Mesenchymal stem cell (in vitro differentiated cells and primary cell): ENCODE measurements at regions not wholly inside any gene's neighbourhood (a gene's known extent, or its start where the extent isn't known, plus 50 kb on each side); places are given as distances from the start of the nearest gene placed in this dataset.

Experiments
- DNase-seq: peaks from one replicate; pipeline ENCODE4 v3.0.0-alpha.2; 2013
- H2AFZ ChIP-seq: one replicate; pipeline ENCODE4 v1.6.1; 2013; ENCODE audit warnings: low read depth, mild to moderate bottlenecking, control low read depth, inconsistent platforms, low read length, moderate library complexity
- H2AK5ac ChIP-seq: 2 replicates; pipeline ENCODE4 v1.6.1; 2013; ENCODE audit warnings: low read length, moderate library complexity, mild to moderate bottlenecking, inconsistent platforms; ENCODE audit not compliant: severe bottlenecking
- H2BK120ac ChIP-seq: one replicate; pipeline ENCODE4 v1.6.1; 2013; ENCODE audit warnings: low read depth, mild to moderate bottlenecking, inconsistent platforms, low read length, moderate library complexity
- H2BK12ac ChIP-seq, 2 experiments: one replicate each; pipeline ENCODE4 v1.6.1; 2013; ENCODE audit warnings: inconsistent platforms in 2 of 2, low read length in 2 of 2, mild to moderate bottlenecking in 2 of 2, moderate library complexity in 2 of 2, control low read depth in 1 of 2
- H2BK15ac ChIP-seq: one replicate; pipeline ENCODE4 v1.6.1; 2013; ENCODE audit warnings: mild to moderate bottlenecking, low read depth, inconsistent platforms; ENCODE audit not compliant: poor library complexity, severe bottlenecking
- H2BK5ac ChIP-seq: 2 replicates; pipeline ENCODE4 v1.6.1; 2013; ENCODE audit warnings: low read depth, mild to moderate bottlenecking, low read length, control low read depth, inconsistent platforms; ENCODE audit not compliant: poor library complexity, severe bottlenecking
- H3K14ac ChIP-seq, 2 experiments: one replicate each; pipeline ENCODE4 v1.6.1; 2013; ENCODE audit warnings: inconsistent platforms in 2 of 2, low read length in 2 of 2, control low read depth in 1 of 2, mild to moderate bottlenecking in 1 of 2, moderate library complexity in 1 of 2
- H3K18ac ChIP-seq, 2 experiments: one replicate each; pipeline ENCODE4 v1.6.1; 2013; ENCODE audit warnings: inconsistent platforms in 2 of 2, low read length in 2 of 2, control low read depth in 1 of 2, low read depth in 1 of 2, mild to moderate bottlenecking in 1 of 2
- H3K23ac ChIP-seq, 2 experiments: one replicate each; pipeline ENCODE4 v1.6.1; 2013; ENCODE audit warnings: inconsistent platforms in 2 of 2, low read length in 2 of 2, mild to moderate bottlenecking in 2 of 2, moderate library complexity in 2 of 2, control low read depth in 1 of 2
- H3K27ac ChIP-seq: 2 replicates; pipeline ENCODE4 v1.5.1; 2013; ENCODE audit warnings: mild to moderate bottlenecking, moderate library complexity, low read length, control low read depth, inconsistent platforms; ENCODE audit not compliant: poor library complexity, severe bottlenecking
- H3K27me3 ChIP-seq, 2 experiments: 2 replicates each; pipeline versions ENCODE4 v1.6.1 to v1.7.0; 2013; ENCODE audit warnings: low read length in 2 of 2, mild to moderate bottlenecking in 2 of 2, moderate library complexity in 2 of 2, control low read depth in 1 of 2, inconsistent platforms in 1 of 2; ENCODE audit not compliant: control insufficient read depth in 1 of 2, insufficient read depth in 1 of 2
- H3K36me3 ChIP-seq, 2 experiments: 2 replicates each; pipeline versions ENCODE4 v1.6.1 to v1.7.0; 2013; ENCODE audit warnings: low read length in 2 of 2, control low read depth in 1 of 2, inconsistent platforms in 1 of 2, low read depth in 1 of 2, mild to moderate bottlenecking in 1 of 2; ENCODE audit not compliant: insufficient read depth in 2 of 2, control insufficient read depth in 1 of 2
- H3K4ac ChIP-seq, 2 experiments: one replicate each; pipeline ENCODE4 v1.6.1; 2013; ENCODE audit warnings: inconsistent platforms in 2 of 2, low read length in 2 of 2, mild to moderate bottlenecking in 2 of 2, moderate library complexity in 2 of 2, control low read depth in 1 of 2, low read depth in 1 of 2
- H3K4me1 ChIP-seq: 2 replicates; pipeline ENCODE4 v1.6.1; 2013; ENCODE audit warnings: low read depth, low read length, control low read depth; ENCODE audit not compliant: control insufficient read depth, insufficient read depth
- H3K4me2 ChIP-seq: 2 replicates; pipeline ENCODE4 v1.6.1; 2013; ENCODE audit warnings: low read length, mild to moderate bottlenecking, inconsistent platforms; ENCODE audit not compliant: poor library complexity, severe bottlenecking
- H3K4me3 ChIP-seq, 2 experiments: 2 replicates each; pipeline versions ENCODE4 v1.5.1 to v1.7.0; 2013; ENCODE audit warnings: low read length in 2 of 2, mild to moderate bottlenecking in 2 of 2, control low read depth in 1 of 2, low read depth in 1 of 2; ENCODE audit not compliant: insufficient read depth in 1 of 2
- H3K79me1 ChIP-seq: replicated peaks from 2 replicates; pipeline ENCODE4 v1.6.1; 2013; ENCODE audit warnings: mild to moderate bottlenecking, control low read depth, low read length, inconsistent platforms; ENCODE audit not compliant: poor library complexity, severe bottlenecking
- H3K9ac ChIP-seq: 2 replicates; pipeline ENCODE4 v1.7.0; 2013; ENCODE audit warnings: mild to moderate bottlenecking, low read length, moderate library complexity
- H3K9me3 ChIP-seq: 2 replicates; pipeline ENCODE4 v1.7.0; 2013; ENCODE audit warnings: mild to moderate bottlenecking, low read length; ENCODE audit not compliant: control insufficient read depth
- H4K8ac ChIP-seq: one replicate; pipeline ENCODE4 v1.6.1; 2013; ENCODE audit warnings: inconsistent platforms, mild to moderate bottlenecking, low read length, moderate library complexity
- H4K91ac ChIP-seq: one replicate; pipeline ENCODE4 v1.6.1; 2013; ENCODE audit warnings: mild to moderate bottlenecking, low read length, inconsistent platforms
- WGBS: methylation state at CpG from one replicate; pipeline ENCODE4 v1.1.7; 2013; ENCODE audit warnings: mixed read lengths; 5-methylcytosine and 5-hydroxymethylcytosine counted together

DNA sequence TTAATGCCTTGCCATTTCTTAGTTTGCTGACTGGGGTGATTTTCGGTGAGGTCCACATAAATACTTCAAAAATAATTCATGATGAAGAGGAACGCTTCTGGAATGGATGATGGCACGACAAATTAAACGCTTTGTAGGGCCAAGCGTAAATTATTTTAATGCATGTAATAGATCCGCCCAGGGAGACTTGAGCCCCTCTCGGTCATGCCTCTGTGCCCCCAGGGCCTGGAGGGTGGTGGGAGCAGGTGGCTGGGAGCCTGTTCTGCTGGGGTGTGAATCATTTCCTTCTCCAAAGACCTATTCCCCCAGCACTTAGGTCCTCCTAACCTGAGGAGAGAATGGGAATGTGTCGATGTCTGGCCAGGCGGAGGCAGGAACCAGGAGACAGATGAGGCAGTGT, 350.6 kb downstream of the ZNF536 start:
- no peak overlapping the region for H2BK15ac ChIP-seq
- no peak overlapping the region for H2BK12ac ChIP-seq
- H3K4ac ChIP-seq, result no peak overlapping the region
- no peak overlapping the region for H3K14ac ChIP-seq
- no peak overlapping the region for H2AK5ac ChIP-seq
- no peaks in the 10 kb centered on the region for H3K9me3 ChIP-seq
- no peak overlapping the region for H2AFZ ChIP-seq
- DNase-seq, result no peak
- no peaks in the 10 kb centered on the region for H3K36me3 ChIP-seq
- no peak overlapping the region for H3K23ac ChIP-seq
- H3K79me1 ChIP-seq, result no peaks in the 10 kb centered on the region
- no peak overlapping the region for H4K8ac ChIP-seq
- no peak overlapping the region for H3K4me3 ChIP-seq
- no peak overlapping the region for H3K9ac ChIP-seq
- H3K18ac ChIP-seq, result no peak overlapping the region
- H2BK120ac ChIP-seq, result no peak overlapping the region
- no peak overlapping the region for H2BK5ac ChIP-seq
- no peak overlapping the region for H3K27ac ChIP-seq
- H3K4me2 ChIP-seq, result no peak overlapping the region
- WGBS, result 90% methylated on average over 9 of the region's 9 CpGs
- peaks cover 0 to 8% of the 10 kb centered on the region in 2 experiments for H3K27me3 ChIP-seq
- H3K4me1 ChIP-seq, result peaks cover 10% of the 10 kb centered on the region
- no peak overlapping the region for H4K91ac ChIP-seq

GRCh38 chr19:30722186-30722585, 350.0 kb downstream of the ZNF536 start:
- H2AFZ ChIP-seq, result no peak overlapping the region
- peaks cover 4 to 8% of the 10 kb centered on the region in 2 experiments for H3K27me3 ChIP-seq
- no peak overlapping the region for H2BK15ac ChIP-seq

DNA sequence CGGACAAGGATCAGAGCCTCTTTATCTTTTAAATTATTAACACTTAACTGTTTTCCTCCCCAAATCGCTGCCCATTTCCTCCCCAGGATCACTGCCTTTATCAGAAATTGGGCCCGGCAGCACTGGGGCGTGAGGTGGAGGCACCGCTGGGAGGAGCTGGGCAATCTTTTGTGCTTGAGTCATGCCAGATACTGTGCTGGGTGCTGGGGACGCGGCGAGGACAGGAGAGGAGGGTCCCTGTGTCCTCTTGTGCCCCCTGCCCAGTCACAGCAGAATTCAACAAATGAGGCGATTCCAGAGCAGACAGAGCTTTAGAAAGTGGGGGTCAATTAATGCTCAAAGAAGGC, 347.8 kb downstream of the ZNF536 start:
- Histone ChIP-seq H3K4me3 (peak overlapping the region; percentile 33 to 85), H3K9ac (peak overlapping the region; percentile 93), H2AFZ (peak overlapping the region; percentile 74), H2BK12ac (no peak overlapping the region), H3K4me1 (peaks cover 10% of the 10 kb centered on the region), H4K8ac (peak overlapping the region; percentile 59), H4K91ac (no peak overlapping the region), H3K18ac (peak overlapping the region in 1 of 2 experiments; percentile 77), H3K4ac (no peak overlapping the region), H2BK5ac (no peak overlapping the region), H3K4me2 (peak overlapping the region; percentile 65), H3K27me3 (peaks cover 6 to 8% of the 10 kb centered on the region in 2 experiments), H3K9me3 (no peaks in the 10 kb centered on the region), H2BK120ac (no peak overlapping the region), H2AK5ac (no peak overlapping the region), H2BK15ac (peak overlapping the region; percentile 89), H3K27ac (no peak overlapping the region), H3K23ac (no peak overlapping the region), H3K14ac (no peak overlapping the region), H3K79me1 (no peaks in the 10 kb centered on the region), H3K36me3 (no peaks in the 10 kb centered on the region)
- DNase-seq, result peak; percentile 4
- WGBS, result 12% methylated on average over 9 of the region's 9 CpGs

More at GRCh38 chr19:30722186-30722585, 350.0 kb downstream of the ZNF536 start:
- Histone ChIP-seq H3K4me1 (peaks cover 10% of the 10 kb centered on the region), H3K4ac (no peak overlapping the region), H3K9ac (no peak overlapping the region), H2BK5ac (no peak overlapping the region), H3K23ac (no peak overlapping the region), H3K4me3 (no peak overlapping the region), H3K14ac (no peak overlapping the region), H2AK5ac (no peak overlapping the region), H4K8ac (no peak overlapping the region), H3K36me3 (no peaks in the 10 kb centered on the region), H3K18ac (no peak overlapping the region), H3K27ac (no peak overlapping the region), H2BK120ac (no peak overlapping the region), H3K4me2 (no peak overlapping the region), H3K9me3 (no peaks in the 10 kb centered on the region), H4K91ac (no peak overlapping the region), H3K79me1 (no peaks in the 10 kb centered on the region), H2BK12ac (no peak overlapping the region)
- WGBS, result 93% methylated on average over 8 of the region's 8 CpGs
- DNase-seq, result no peak

GRCh38 chr19:30719189-30719998, 347.2 kb downstream of the ZNF536 start:
- Histone ChIP-seq H3K36me3 (no peaks in the 10 kb centered on the region), H3K4me2 (peak overlapping the region; percentile 65), H2BK15ac (peak overlapping the region; percentile 89), H3K27me3 (peaks cover 6 to 8% of the 10 kb centered on the region in 2 experiments), H3K4me3 (peak overlapping the region; percentile 33 to 85), H4K91ac (peak overlapping the region; percentile 45), H2AFZ (peak overlapping the region; percentile 74), H2BK5ac (no peak overlapping the region), H3K27ac (no peak overlapping the region), H4K8ac (peak overlapping the region; percentile 59), H3K9me3 (no peaks in the 10 kb centered on the region), H3K79me1 (no peaks in the 10 kb centered on the region), H3K23ac (no peak overlapping the region), H3K4me1 (peaks cover 10% of the 10 kb centered on the region), H2BK120ac (no peak overlapping the region), H2BK12ac (no peak overlapping the region), H3K14ac (no peak overlapping the region), H3K4ac (no peak overlapping the region), H3K18ac (peak overlapping the region in 1 of 2 experiments; percentile 77), H2AK5ac (no peak overlapping the region), H3K9ac (peak overlapping the region; percentile 93)
- peak; percentile 5 for DNase-seq
- WGBS, result 9% methylated on average over 50 of the region's 54 CpGs
